Keratinocyte (primary cell): ENCODE measurements at regions not wholly inside any gene's neighbourhood (a gene's known extent, or its start where the extent isn't known, plus 50 kb on each side); places are given as distances from the start of the nearest gene placed in this dataset.

Experiments used
- EZH2 ChIP-seq: IDR thresholded peaks from one replicate; pipeline ENCODE4 v1.6.1; 2012; ENCODE audit warnings: inconsistent platforms, mild to moderate bottlenecking, low read length, moderate library complexity
- TF ChIP-seq, protein P1 (sequence below), 3 experiments: IDR thresholded peaks in 1 of 3; conservative IDR thresholded peaks in 1 of 3; optimal IDR thresholded peaks in 1 of 3; 2 replicates in 2 of 3; 3 replicates in 1 of 3; pipeline versions ENCODE3 to v1.5.1; 2011; ENCODE audit warnings: low read length in 3 of 3, mild to moderate bottlenecking in 3 of 3, moderate library complexity in 2 of 3, control low read depth in 1 of 3, inconsistent platforms in 1 of 3; ENCODE audit not compliant: insufficient read depth in 2 of 3; ENCODE audit errors: extremely low read depth in 1 of 3

DNA sequence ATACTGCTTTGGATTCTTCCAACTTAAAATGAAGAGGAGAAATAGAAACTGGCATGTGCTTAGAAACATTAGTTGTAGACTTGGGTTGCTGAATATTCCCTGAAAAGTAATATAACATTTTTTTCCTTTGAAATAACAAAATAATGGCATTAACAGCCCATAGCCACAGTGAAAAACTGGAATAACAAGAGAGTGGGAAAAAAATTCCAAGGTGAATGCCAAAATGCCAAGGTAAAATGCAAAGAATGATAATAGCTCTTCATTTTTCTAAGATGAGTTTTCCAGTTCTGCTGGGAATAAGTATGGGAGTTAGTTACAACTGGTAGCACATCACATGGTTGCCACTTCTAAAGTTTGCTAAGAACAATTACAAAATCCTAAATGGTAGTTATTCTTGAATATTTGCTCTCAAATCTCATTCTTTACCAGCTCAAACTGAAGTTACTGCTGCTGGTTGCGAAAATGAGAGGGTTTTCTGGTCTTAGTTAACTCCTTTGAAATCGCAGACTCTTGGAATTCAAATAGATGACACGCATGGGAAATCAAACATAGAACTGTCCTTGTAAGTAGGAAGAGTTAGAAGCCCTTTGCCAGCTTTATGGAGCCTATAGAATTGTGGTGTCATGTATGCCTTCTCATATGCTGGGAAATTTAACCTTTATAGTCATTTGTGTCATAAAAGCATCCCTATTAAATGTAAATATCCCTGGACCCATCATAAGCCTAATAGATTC is 165.0 kb upstream of the DCN start:
- TF ChIP-seq, protein P1, sequence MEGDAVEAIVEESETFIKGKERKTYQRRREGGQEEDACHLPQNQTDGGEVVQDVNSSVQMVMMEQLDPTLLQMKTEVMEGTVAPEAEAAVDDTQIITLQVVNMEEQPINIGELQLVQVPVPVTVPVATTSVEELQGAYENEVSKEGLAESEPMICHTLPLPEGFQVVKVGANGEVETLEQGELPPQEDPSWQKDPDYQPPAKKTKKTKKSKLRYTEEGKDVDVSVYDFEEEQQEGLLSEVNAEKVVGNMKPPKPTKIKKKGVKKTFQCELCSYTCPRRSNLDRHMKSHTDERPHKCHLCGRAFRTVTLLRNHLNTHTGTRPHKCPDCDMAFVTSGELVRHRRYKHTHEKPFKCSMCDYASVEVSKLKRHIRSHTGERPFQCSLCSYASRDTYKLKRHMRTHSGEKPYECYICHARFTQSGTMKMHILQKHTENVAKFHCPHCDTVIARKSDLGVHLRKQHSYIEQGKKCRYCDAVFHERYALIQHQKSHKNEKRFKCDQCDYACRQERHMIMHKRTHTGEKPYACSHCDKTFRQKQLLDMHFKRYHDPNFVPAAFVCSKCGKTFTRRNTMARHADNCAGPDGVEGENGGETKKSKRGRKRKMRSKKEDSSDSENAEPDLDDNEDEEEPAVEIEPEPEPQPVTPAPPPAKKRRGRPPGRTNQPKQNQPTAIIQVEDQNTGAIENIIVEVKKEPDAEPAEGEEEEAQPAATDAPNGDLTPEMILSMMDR (optimal IDR thresholded peaks at IDR 0.05 in 1 of 3, IDR thresholded peaks at IDR 0.05 in 1 of 3, conservative IDR thresholded peaks at IDR 0.05 in 1 of 3; ENCODE audit: extremely low read depth in 1 of 3, insufficient read depth in 2 of 3, low read length in 3 of 3), result no peak
- TF ChIP-seq EZH2, result no peak
